NCI-H2029 treated with DMSO at 0.1 percent for 48 hours (cell line): ENCODE measurements at regions not wholly inside any gene's neighbourhood (a gene's known extent, or its start where the extent isn't known, plus 50 kb on each side); places are given as distances from the start of the nearest gene placed in this dataset.

Experiments used
- DNase-seq: peaks from one replicate; lab custom pipeline; 2025; lab: John Stamatoyannopoulos, UW

- no peak for DNase-seq
Measured at GRCh38 chr22:27443306-27443705, 358.2 kb downstream of the MN1 start.

GRCh38 chr22:27445881-27446280 is 355.7 kb downstream of the MN1 start:
- DNase-seq: no peak

GRCh38 chr22:27447289-27447688 is 354.3 kb downstream of the MN1 start:
- DNase-seq: no peak

GRCh38 chr22:27450448-27450847 is 351.1 kb downstream of the MN1 start:
- DNase-seq: no peak

GRCh38 chr22:27452245-27452644 is 349.3 kb downstream of the MN1 start:
- no peak for DNase-seq

- no peak for DNase-seq
Measured at GRCh38 chr22:27452922-27453321, 348.6 kb downstream of the MN1 start.

- DNase-seq: no peak
Measured at GRCh38 chr22:27453725-27454124, 347.8 kb downstream of the MN1 start.

GRCh38 chr22:27454807-27455450 is 346.6 kb downstream of the MN1 start:
- no peak for DNase-seq

GRCh38 chr22:27455526-27455925 is 346.0 kb downstream of the MN1 start:
- DNase-seq: no peak

- DNase-seq: no peak
Measured at GRCh38 chr22:27456696-27457503, 344.7 kb downstream of the MN1 start.

GRCh38 chr22:27459999-27460398 is 341.6 kb downstream of the MN1 start:
- no peak for DNase-seq

GRCh38 chr22:27460591-27461347 is 340.8 kb downstream of the MN1 start:
- no peak for DNase-seq

GRCh38 chr22:27461470-27461869 is 340.1 kb downstream of the MN1 start:
- DNase-seq: no peak

- DNase-seq: peak; percentile 32
Measured at GRCh38 chr22:27462190-27462589, 339.4 kb downstream of the MN1 start.

GRCh38 chr22:27463121-27463660 is 338.4 kb downstream of the MN1 start:
- DNase-seq: no peak

- no peak for DNase-seq
Measured at GRCh38 chr22:27466229-27466628, 335.3 kb downstream of the MN1 start.

- DNase-seq: no peak
Measured at GRCh38 chr22:27466778-27467438, 334.6 kb downstream of the MN1 start.

- no peak for DNase-seq
Measured at GRCh38 chr22:27467711-27468110, 333.8 kb downstream of the MN1 start.

GRCh38 chr22:27468712-27469111 is 332.8 kb downstream of the MN1 start:
- no peak for DNase-seq

- no peak for DNase-seq
Measured at GRCh38 chr22:27470169-27470772, 331.3 kb downstream of the MN1 start.

GRCh38 chr22:27472975-27473374 is 328.6 kb downstream of the MN1 start:
- DNase-seq: no peak

- DNase-seq: no peak
Measured at GRCh38 chr22:27473533-27473932, 328.0 kb downstream of the MN1 start.
